Gastroesophageal sphincter (tissue), 3 donors: ENCODE measurements at regions not wholly inside any gene's neighbourhood (a gene's known extent, or its start where the extent isn't known, plus 50 kb on each side); places are given as distances from the start of the nearest gene placed in this dataset.

Source experiments
- EP300 ChIP-seq: sonication (generic); formaldehyde crosslinking; IDR thresholded peaks from one replicate; pipeline ENCODE4 v1.6.1; 2017; ENCODE audit warnings: antibody characterized with exemption, mild to moderate bottlenecking
- POLR2A ChIP-seq, 2 donors: fragments of 450-650 bp; IDR thresholded peaks; one replicate each; pipeline ENCODE4 v1.6.1; 2017; ENCODE audit warnings: antibody characterized with exemption in 2 of 2, mild to moderate bottlenecking in 2 of 2, moderate library complexity in 1 of 2
- TF ChIP-seq, protein P1 (sequence below), 4 experiments: fragments of 200-600 bp in 2 of 4; fragments of 450-650 bp in 2 of 4; sonication (generic) in 1 of 4; IDR thresholded peaks; one replicate each; pipeline ENCODE4 v1.5.1; 2017 to 2019; ENCODE audit warnings: antibody characterized with exemption in 4 of 4, mild to moderate bottlenecking in 2 of 4, moderate library complexity in 2 of 4

DNA sequence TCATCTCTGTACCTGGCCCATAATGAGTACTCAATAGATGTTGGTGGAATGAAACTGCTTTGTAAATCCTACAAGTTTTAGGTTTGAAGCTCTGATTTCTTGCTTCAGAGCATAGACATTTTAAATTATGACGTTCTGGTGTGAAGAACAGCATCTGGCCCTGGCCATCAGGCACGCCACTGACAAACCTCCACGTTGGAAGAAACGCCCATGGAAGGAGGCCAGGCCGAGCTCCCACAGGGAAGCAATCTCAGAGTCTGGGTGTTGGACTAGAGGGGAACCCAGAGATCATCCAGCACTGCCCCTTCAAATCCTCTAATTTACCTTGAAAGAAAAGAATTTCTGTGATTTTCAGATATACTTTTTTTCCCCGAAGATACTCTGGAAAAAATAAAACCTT lies 328.1 kb upstream of the RGMA start:
- TF ChIP-seq, protein P1, sequence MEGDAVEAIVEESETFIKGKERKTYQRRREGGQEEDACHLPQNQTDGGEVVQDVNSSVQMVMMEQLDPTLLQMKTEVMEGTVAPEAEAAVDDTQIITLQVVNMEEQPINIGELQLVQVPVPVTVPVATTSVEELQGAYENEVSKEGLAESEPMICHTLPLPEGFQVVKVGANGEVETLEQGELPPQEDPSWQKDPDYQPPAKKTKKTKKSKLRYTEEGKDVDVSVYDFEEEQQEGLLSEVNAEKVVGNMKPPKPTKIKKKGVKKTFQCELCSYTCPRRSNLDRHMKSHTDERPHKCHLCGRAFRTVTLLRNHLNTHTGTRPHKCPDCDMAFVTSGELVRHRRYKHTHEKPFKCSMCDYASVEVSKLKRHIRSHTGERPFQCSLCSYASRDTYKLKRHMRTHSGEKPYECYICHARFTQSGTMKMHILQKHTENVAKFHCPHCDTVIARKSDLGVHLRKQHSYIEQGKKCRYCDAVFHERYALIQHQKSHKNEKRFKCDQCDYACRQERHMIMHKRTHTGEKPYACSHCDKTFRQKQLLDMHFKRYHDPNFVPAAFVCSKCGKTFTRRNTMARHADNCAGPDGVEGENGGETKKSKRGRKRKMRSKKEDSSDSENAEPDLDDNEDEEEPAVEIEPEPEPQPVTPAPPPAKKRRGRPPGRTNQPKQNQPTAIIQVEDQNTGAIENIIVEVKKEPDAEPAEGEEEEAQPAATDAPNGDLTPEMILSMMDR (IDR thresholded peaks at IDR 0.05) = no peak
- TF ChIP-seq EP300 (no peak), POLR2A (IDR thresholded peaks at IDR 0.05) (no peak)
